Retina (tissue), 1 donor: ENCODE measurements at regions not wholly inside any gene's neighbourhood (a gene's known extent, or its start where the extent isn't known, plus 50 kb on each side); places are given as distances from the start of the nearest gene placed in this dataset.

ENCODE experiments used
- DNase-seq: peaks from one replicate; pipeline ENCODE4 v3.0.0-alpha.2; 2016

DNA sequence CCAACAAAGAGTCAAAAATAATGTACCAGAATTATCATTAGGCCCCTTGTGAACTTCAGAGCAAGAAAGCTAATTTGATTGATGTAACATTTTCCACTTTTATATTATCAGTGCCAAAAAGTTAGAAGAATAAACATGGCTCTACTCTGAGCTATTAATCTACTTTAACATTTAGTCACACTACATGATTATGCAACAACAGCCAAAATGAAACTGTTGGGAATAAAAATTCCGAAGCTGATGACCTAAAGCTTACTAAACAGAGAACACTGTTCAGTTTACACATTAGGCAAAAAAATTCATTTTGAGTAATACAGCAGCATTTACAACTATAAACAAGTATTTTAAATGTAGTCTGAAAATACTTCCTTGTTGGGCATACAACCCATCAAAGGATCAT, 1134.1 kb downstream of the EPHA3 start:
- DNase-seq: no peak

DNA sequence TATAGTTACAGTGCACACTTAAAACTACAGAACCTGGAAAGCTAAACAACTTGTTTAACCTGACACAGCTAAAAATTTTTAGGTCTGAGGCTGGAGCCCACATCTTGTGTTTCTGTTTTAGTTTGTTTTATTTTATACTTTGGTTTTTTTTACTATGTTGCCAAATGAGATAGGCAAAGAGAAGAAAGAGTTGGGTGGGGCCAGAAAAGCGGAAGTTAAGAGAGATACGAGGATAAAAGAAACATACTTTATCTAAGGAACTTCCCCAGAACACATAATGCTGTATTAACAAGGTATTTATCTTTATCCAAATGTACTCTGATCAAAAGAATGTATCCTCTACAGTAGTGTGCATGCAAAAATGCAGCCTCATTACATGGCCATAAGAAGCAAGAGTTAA, 1145.7 kb downstream of the EPHA3 start:
- no peak for DNase-seq

DNA sequence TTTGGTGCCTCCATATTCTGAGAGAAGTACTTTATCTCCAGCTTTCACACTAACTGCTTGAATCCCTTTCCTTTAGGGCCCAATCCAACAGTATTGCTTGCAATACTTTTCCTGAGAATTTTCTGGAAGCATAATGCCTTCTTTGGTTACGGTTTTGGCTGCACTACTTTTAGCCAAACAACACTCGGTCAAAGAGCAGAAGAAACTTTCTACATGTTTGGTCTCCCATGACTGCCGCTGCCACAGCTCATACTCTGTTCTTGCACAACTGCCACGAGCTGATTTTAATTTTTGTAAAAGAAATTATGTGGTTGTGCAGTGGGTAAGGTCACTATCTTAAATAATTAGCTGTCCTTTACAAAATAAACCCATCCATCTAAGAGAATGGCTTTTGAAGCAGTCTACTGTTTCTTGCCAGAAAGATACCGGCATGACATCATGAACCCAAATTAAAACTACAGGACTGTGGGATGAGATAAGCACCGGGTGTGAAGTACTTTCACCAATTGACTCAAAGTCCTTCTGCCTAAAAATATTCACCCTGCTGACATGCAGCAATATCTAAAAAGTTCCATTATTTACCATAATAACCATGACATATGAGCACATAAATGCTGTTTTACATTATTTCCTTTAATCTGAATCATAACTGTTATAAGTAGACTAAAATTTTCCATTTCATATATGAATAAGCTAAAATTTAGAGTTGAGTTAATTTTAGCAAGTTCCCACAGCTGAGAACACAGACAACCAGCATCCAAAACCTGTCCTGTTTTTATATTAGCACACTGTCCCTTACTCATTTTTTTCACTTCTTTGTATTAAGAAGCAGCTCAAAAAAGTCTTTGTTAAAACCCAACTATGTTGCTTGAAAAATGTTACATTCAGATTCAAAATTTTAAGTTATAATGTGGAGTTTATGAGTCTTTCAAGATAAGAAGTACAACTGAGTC, 1154.3 kb downstream of the EPHA3 start:
- DNase-seq: no peak
